OCI-LY3 (cell line): ENCODE measurements at regions not wholly inside any gene's neighbourhood (a gene's known extent, or its start where the extent isn't known, plus 50 kb on each side); places are given as distances from the start of the nearest gene placed in this dataset.

Experiments used
- H2AFZ ChIP-seq: fragments of 200-600, 300-600 bp; shearing (Covaris generic); 2 replicates; pipeline ENCODE4 v1.6.0; 2014; ENCODE audit warnings: antibody characterized with exemption, low read depth, low read length
- H3K27ac ChIP-seq: fragments of 200-600, 300-600 bp; sonication (generic); 2 replicates; pipeline ENCODE4 v1.5.1; 2014; ENCODE audit warnings: mild to moderate bottlenecking, low read length, moderate library complexity, mixed read lengths
- H3K27me3 ChIP-seq: fragments of 200-600, 300-600 bp; sonication (generic); 2 replicates; pipeline ENCODE4 v1.6.1; 2014; ENCODE audit warnings: low read depth, low read length, mixed read lengths
- H3K36me3 ChIP-seq: fragments of 200-600, 300-600 bp; sonication (generic); replicated peaks from 2 replicates; pipeline ENCODE3; 2014; ENCODE audit warnings: low read depth, low read length, mixed read lengths
- H3K4me1 ChIP-seq: fragments of 300-600, 200-600 bp; sonication (generic); 2 replicates; pipeline ENCODE4 v1.6.1; 2014; ENCODE audit warnings: low read length, mixed read lengths
- H3K4me2 ChIP-seq: fragments of 200-600, 300-600 bp; sonication (generic); 2 replicates; pipeline ENCODE4 v1.6.1; 2014; ENCODE audit warnings: low read length, mixed read lengths
- H3K4me3 ChIP-seq: fragments of 300-600, 200-600 bp; sonication (generic); 2 replicates; pipeline ENCODE4 v1.5.1; 2014; ENCODE audit warnings: antibody characterized with exemption, mild to moderate bottlenecking, low read length, moderate library complexity
- H3K79me2 ChIP-seq: fragments of 300-600, 200-600 bp; shearing (Covaris generic); 2 replicates; pipeline ENCODE4 v1.6.1; 2014; ENCODE audit warnings: mild to moderate bottlenecking, low read length, mixed read lengths
- H3K9ac ChIP-seq: fragments of 300-600, 200-600 bp; shearing (Covaris generic); 2 replicates; pipeline ENCODE4 v1.6.0; 2014; ENCODE audit warnings: mild to moderate bottlenecking, low read length, moderate library complexity
- H3K9me3 ChIP-seq: fragments of 200-600, 300-600 bp; shearing (Covaris generic); 2 replicates; pipeline ENCODE4 v1.6.1; 2014; ENCODE audit warnings: low read length, mixed read lengths; ENCODE audit not compliant: insufficient read depth
- H4K20me1 ChIP-seq: fragments of 200-600, 300-600 bp; sonication (generic); 2 replicates; pipeline ENCODE4 v1.6.1; 2016; ENCODE audit warnings: low read length, mixed read lengths; ENCODE audit not compliant: insufficient read depth
- CTCF ChIP-seq: fragments of 200-600, 300-600 bp; sonication (generic); IDR thresholded peaks from 2 replicates; pipeline ENCODE4 v1.5.1; 2014; ENCODE audit warnings: antibody characterized with exemption, low read length, low read depth
- EZH2phosphoT487 ChIP-seq: fragments of 200-600 bp; shearing (Covaris generic); IDR thresholded peaks from 2 replicates; pipeline ENCODE4 v1.6.1; 2018; ENCODE audit warnings: antibody characterized with exemption, mixed run types, low read depth

DNA sequence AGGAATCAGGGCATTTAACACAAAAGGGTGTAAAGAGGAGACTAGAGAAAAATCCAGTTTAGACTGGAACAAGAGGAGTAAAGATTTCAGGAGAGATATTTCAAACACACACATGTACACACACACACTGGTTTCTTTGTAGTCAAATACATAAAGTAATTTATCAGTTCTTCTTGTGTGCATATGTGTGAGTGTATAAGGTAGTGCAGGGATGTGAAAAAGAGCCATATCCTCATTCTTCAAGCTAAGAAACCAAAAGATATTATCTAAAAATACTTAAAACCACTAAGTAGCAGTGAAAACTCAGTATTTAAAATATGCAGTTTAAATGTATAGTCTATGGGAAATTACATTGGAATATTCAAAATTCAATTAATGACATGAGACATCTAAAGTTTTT lies 52.5 kb upstream of the CARD18 start:
- no peaks in the 10 kb centered on the region for H3K79me2 ChIP-seq
- no peaks in the 10 kb centered on the region for H4K20me1 ChIP-seq
- H2AFZ ChIP-seq, result no peak overlapping the region
- peak overlapping the region; percentile 26 for H3K4me2 ChIP-seq
- no peaks in the 10 kb centered on the region for H3K36me3 ChIP-seq
- peaks cover 14% of the 10 kb centered on the region for H3K4me1 ChIP-seq
- H3K27ac ChIP-seq, result no peak overlapping the region
- H3K4me3 ChIP-seq, result no peak overlapping the region
- H3K9me3 ChIP-seq, result no peaks in the 10 kb centered on the region
- no peaks in the 10 kb centered on the region for H3K27me3 ChIP-seq
- TF ChIP-seq EZH2phosphoT487 (no peak), CTCF (no peak)
- H3K9ac ChIP-seq, result no peak overlapping the region

DNA sequence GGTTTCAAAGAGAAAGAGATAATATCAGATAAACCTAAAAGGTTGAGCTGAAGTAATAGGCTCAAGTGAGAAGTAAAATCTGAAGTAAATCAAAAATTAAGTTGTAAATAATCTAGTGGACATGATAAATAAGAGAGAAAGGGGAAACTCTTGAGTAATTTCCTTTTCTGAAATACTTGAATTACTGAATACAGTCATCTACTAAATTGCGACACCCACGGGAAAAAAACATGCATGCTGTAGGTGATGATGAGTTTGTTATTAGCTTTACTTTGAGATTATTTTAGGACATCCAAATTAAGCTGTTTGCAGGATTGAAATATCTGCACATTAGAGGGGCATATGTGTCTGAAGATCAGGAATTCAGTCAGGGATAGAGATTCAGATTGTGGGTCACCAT lies 50.0 kb upstream of the CARD18 start:
- no peak for TF ChIP-seq CTCF
- no peak for TF ChIP-seq EZH2phosphoT487
- H3K9me3 ChIP-seq, result no peaks in the 10 kb centered on the region
- H3K36me3 ChIP-seq, result no peaks in the 10 kb centered on the region
- H3K27ac ChIP-seq, result no peak overlapping the region
- no peak overlapping the region for H2AFZ ChIP-seq
- no peak overlapping the region for H3K9ac ChIP-seq
- no peaks in the 10 kb centered on the region for H3K27me3 ChIP-seq
- no peak overlapping the region for H3K4me3 ChIP-seq
- peaks cover 14% of the 10 kb centered on the region for H3K4me1 ChIP-seq
- no peaks in the 10 kb centered on the region for H3K79me2 ChIP-seq
- no peaks in the 10 kb centered on the region for H4K20me1 ChIP-seq
- no peak overlapping the region for H3K4me2 ChIP-seq
